ENCODE measurements at regions not wholly inside any gene's neighbourhood (a gene's known extent, or its start where the extent isn't known, plus 50 kb on each side); places are given as distances from the start of the nearest gene placed in this dataset.

DNA sequence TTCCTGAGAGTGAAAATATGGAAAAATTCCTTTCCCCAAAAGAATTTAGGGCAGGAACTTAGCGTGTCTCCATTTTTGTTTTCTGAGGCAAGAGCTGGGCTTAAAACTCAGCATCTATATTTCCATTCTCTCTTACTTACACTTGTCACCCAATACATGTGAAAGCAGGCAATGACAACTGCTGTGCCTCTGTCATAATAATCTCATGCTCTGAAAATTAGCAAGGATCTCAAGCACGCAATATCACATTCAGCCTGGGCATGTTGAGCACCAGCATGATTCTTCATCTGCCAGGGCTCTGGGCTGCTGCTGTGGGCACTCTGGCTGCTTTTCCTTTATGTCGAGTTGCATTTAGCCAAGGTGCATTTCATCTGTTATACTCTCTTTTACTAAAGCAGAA, 255.5 kb downstream of the SNX10 start:
- TF ChIP-seq CTCF (IDR thresholded peaks at IDR 0.05) (no peak), POLR2A (IDR thresholded peaks at IDR 0.05) (no peak)
